CD4-positive, alpha-beta T cell (primary cell): ENCODE measurements at regions not wholly inside any gene's neighbourhood (a gene's known extent, or its start where the extent isn't known, plus 50 kb on each side); places are given as distances from the start of the nearest gene placed in this dataset.

Experiments used
- ATAC-seq: fragments of 200-7000 bp; cut with Tn5 transposase; one replicate; pipeline ENCODE4 v1.10.0; 2022; ENCODE audit warnings: mild to moderate bottlenecking; ENCODE audit not compliant: poor library complexity
- CTCF ChIA-PET: fragments of 350-600 bp; sonication (Branson Sonifier 250); formaldehyde crosslinking; loops from one replicate; lab custom pipeline; 2021; ENCODE audit warnings: antibody characterized with exemption, inconsistent platforms; lab: Charles Lee
- POLR2A ChIA-PET: fragments of 350-600 bp; sonication (Branson Sonifier 250); formaldehyde crosslinking; loops from one replicate; lab custom pipeline; 2021; ENCODE audit warnings: antibody characterized with exemption, inconsistent platforms; lab: Charles Lee
- DNase-seq, 14 experiments: peaks; one replicate each; pipeline ENCODE4 v3.0.0-alpha.2; 2013 to 2020; ENCODE audit warnings: mixed read lengths in 2 of 14
- H3K27ac ChIP-seq, 2 donors: one replicate each; pipeline versions ENCODE4 v1.5.1 to v1.7.0; 2013; ENCODE audit warnings: low read length in 2 of 2, low read depth in 1 of 2, mild to moderate bottlenecking in 1 of 2
- H3K27me3 ChIP-seq, 2 experiments: 1 replicate in 1 of 2; 2 replicates in 1 of 2; pipeline versions ENCODE4 v1.6.1 to v1.7.0; 2013; ENCODE audit warnings: low read length in 2 of 2, control low read depth in 1 of 2, mild to moderate bottlenecking in 1 of 2, moderate library complexity in 1 of 2; ENCODE audit not compliant: insufficient read depth in 2 of 2, control insufficient read depth in 1 of 2
- H3K36me3 ChIP-seq: one replicate; pipeline ENCODE4 v1.6.1; 2013; ENCODE audit warnings: low read length, control low read depth; ENCODE audit not compliant: insufficient read depth
- H3K4me1 ChIP-seq: one replicate; pipeline ENCODE4 v1.6.1; 2013; ENCODE audit warnings: low read length, control low read depth; ENCODE audit not compliant: insufficient read depth
- H3K4me3 ChIP-seq: one replicate; pipeline ENCODE4 v1.5.1; 2013; ENCODE audit warnings: mild to moderate bottlenecking, low read length, moderate library complexity
- H3K9me3 ChIP-seq, 2 experiments: 1 replicate in 1 of 2; 2 replicates in 1 of 2; pipeline versions ENCODE4 v1.6.1 to v1.7.0; 2013; ENCODE audit warnings: low read length in 2 of 2, mild to moderate bottlenecking in 2 of 2, control low read depth in 1 of 2, moderate library complexity in 1 of 2; ENCODE audit not compliant: control insufficient read depth in 1 of 2, insufficient read depth in 1 of 2
- H3K27ac Mint-ChIP-seq: one replicate; pipeline ENCODE4 v1.8.0; 2020; ENCODE audit warnings: mixed read lengths
- H3K27me3 Mint-ChIP-seq: one replicate; pipeline ENCODE4 v1.8.0; 2021; ENCODE audit warnings: mixed read lengths
- H3K36me3 Mint-ChIP-seq: one replicate; pipeline ENCODE4 v1.8.0; 2021; ENCODE audit warnings: low read depth, mixed read lengths
- H3K4me1 Mint-ChIP-seq: one replicate; pipeline ENCODE4 v1.8.0; 2021; ENCODE audit warnings: low read depth, mixed read lengths
- H3K4me3 Mint-ChIP-seq: one replicate; pipeline ENCODE4 v1.8.0; 2020; ENCODE audit warnings: mild to moderate bottlenecking, mixed read lengths
- H3K9me3 Mint-ChIP-seq: one replicate; pipeline ENCODE4 v1.8.0; 2020; ENCODE audit warnings: mixed read lengths
- intact Hi-C, 2 experiments: fragments of 100-400 bp; cut with DNase I in 1 of 2; cut with micrococcal nuclease in 1 of 2; formaldehyde crosslinking; loops; one replicate each; pipeline versions ENCODE4 v1.15.1 to v1.9.0; 2023 to 2025; cut with DNase I, micrococcal nuclease
- TF ChIP-seq, protein P1 (sequence below): fragments of 200-600 bp; IDR thresholded peaks from one replicate; pipeline ENCODE4 v1.8.0; 2022; ENCODE audit warnings: antibody characterized with exemption, mild to moderate bottlenecking

DNA sequence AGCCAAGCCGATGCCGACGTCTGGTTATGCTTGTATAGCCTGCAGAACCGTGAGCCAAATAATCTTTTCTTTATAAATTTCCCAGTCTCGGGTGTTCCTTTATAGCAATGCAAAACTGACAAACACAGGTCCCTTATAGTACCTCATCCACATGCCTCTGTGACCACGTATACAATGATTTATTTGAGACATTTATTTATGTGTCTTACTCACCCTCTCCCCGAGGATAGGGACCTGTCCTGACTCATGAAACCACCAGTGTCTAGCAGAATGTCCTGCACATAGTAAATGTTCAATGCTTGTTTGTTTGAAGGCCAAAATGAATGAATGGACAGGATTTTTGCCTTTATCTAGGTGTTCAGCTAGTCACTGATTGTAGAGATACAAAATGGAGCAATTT is 147.9 kb upstream of the FZD8 start:
- intact Hi-C loops: loop anchor here in 1 of 2 experiments (10.0 kb wide), 1 partner anchor 1275 kb away; no protein-coding TSS in a partner anchor
- TF ChIP-seq, protein P1, sequence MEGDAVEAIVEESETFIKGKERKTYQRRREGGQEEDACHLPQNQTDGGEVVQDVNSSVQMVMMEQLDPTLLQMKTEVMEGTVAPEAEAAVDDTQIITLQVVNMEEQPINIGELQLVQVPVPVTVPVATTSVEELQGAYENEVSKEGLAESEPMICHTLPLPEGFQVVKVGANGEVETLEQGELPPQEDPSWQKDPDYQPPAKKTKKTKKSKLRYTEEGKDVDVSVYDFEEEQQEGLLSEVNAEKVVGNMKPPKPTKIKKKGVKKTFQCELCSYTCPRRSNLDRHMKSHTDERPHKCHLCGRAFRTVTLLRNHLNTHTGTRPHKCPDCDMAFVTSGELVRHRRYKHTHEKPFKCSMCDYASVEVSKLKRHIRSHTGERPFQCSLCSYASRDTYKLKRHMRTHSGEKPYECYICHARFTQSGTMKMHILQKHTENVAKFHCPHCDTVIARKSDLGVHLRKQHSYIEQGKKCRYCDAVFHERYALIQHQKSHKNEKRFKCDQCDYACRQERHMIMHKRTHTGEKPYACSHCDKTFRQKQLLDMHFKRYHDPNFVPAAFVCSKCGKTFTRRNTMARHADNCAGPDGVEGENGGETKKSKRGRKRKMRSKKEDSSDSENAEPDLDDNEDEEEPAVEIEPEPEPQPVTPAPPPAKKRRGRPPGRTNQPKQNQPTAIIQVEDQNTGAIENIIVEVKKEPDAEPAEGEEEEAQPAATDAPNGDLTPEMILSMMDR: no peak
- Histone ChIP-seq H3K27me3 (no peaks in the 10 kb centered on the region), H3K27ac (no peak overlapping the region), H3K4me1 (no peaks in the 10 kb centered on the region), H3K36me3 (no peaks in the 10 kb centered on the region), H3K9me3 (peaks cover 0 to 14% of the 10 kb centered on the region in 2 experiments), H3K4me3 (no peak overlapping the region)
- no peak for ATAC-seq
- POLR2A ChIA-PET: no interaction called here
- no peak overlapping the region for H3K4me3 Mint-ChIP-seq
- CTCF ChIA-PET: no interaction called here
- H3K27me3 Mint-ChIP-seq: no peaks in the 10 kb centered on the region
- H3K27ac Mint-ChIP-seq: no peak overlapping the region
- no peaks in the 10 kb centered on the region for H3K4me1 Mint-ChIP-seq
- DNase-seq: no peak
- no peaks in the 10 kb centered on the region for H3K36me3 Mint-ChIP-seq
- peaks cover 2% of the 10 kb centered on the region for H3K9me3 Mint-ChIP-seq

DNA sequence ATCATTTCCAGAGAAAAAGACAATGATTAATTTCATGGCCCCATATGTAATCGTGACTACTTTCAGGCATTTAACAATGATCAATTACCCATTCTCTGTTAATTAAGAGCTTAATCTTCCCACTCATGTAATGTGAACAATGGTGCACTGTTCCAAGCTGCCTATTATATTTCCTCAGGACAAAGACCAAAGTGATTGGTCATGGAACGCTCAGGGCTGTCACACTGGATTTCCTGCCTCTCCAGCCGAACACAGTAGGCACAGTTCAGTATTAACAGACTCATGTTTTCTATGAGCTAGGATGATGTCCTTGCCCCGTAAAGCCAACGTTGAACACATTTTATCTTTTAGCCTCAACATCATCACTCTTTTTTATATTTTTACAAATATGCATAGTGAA is 142.7 kb upstream of the FZD8 start:
- H3K27me3 Mint-ChIP-seq: peaks cover 5% of the 10 kb centered on the region
- Histone ChIP-seq H3K36me3 (no peaks in the 10 kb centered on the region), H3K27me3 (no peaks in the 10 kb centered on the region), H3K4me1 (no peaks in the 10 kb centered on the region), H3K9me3 (peaks cover 0 to 9% of the 10 kb centered on the region in 2 experiments), H3K4me3 (no peak overlapping the region), H3K27ac (no peak overlapping the region)
- DNase-seq (no peak), ATAC-seq (no peak)
- H3K4me3 Mint-ChIP-seq: no peak overlapping the region
- H3K9me3 Mint-ChIP-seq: peaks cover 5% of the 10 kb centered on the region
- no peak overlapping the region for H3K27ac Mint-ChIP-seq
- ChIA-PET CTCF (no interaction called here), POLR2A (no interaction called here)
- TF ChIP-seq, protein P1: no peak
- intact Hi-C loops: loop anchor here in 1 of 2 experiments (5.0 kb wide), 1 partner anchor 152 kb away; no protein-coding TSS in a partner anchor
- no peaks in the 10 kb centered on the region for H3K36me3 Mint-ChIP-seq
- H3K4me1 Mint-ChIP-seq: no peaks in the 10 kb centered on the region

DNA sequence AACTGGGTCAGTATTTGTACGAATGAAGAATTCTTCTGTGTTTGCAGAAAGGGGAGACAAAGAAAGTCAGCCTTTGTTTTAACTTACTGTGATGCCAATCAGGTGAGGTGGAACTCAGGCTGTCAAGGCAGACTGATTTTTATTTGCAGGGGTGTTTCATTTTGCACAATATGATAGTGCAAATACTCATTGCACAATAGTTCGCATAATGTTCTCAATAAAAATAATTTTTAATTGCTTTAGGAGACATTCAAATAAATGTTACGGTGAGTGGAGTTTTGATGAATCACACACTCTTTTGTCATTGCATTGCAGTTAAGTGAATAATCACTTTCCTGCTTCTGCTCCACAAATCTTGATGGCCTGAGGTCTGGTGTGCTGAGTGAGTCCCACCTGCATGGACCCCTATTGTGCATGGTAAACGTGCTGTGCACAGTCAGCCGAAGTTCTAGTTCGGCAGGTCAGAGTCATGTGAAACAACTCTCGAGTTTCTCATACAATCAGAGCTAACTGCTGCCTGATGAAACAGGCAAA is 141.3 kb upstream of the FZD8 start:
- peaks cover 0 to 7% of the 10 kb centered on the region in 2 experiments for H3K9me3 ChIP-seq
- no peak for ATAC-seq
- Mint-ChIP-seq H3K27ac (no peak overlapping the region), H3K4me1 (no peaks in the 10 kb centered on the region), H3K4me3 (no peak overlapping the region), H3K9me3 (peaks cover 5% of the 10 kb centered on the region), H3K36me3 (no peaks in the 10 kb centered on the region), H3K27me3 (peaks cover 5% of the 10 kb centered on the region)
- ChIA-PET CTCF (interaction anchor here (0.6 kb wide), 1 partner anchor 146 kb away, joined by 3 read pairs; no protein-coding TSS in a partner anchor), POLR2A (no interaction called here)
- no peak overlapping the region for H3K27ac ChIP-seq
- TF ChIP-seq, protein P1: no peak
- H3K4me3 ChIP-seq: no peak overlapping the region
- H3K4me1 ChIP-seq: no peaks in the 10 kb centered on the region
- no peaks in the 10 kb centered on the region for H3K27me3 ChIP-seq
- no peaks in the 10 kb centered on the region for H3K36me3 ChIP-seq
- no peak for DNase-seq
- intact Hi-C loops: loop anchor here in 1 of 2 experiments (5.0 kb wide), 1 partner anchor 151 kb away; no protein-coding TSS in a partner anchor
